Ovary (tissue), 7 donors: ENCODE measurements at regions not wholly inside any gene's neighbourhood (a gene's known extent, or its start where the extent isn't known, plus 50 kb on each side); places are given as distances from the start of the nearest gene placed in this dataset.

Experiments used
- DNase-seq, 5 donors: peaks; one replicate each; pipeline ENCODE4 v3.0.0-alpha.2; 2019 to 2020
- H3K27ac ChIP-seq, 2 donors: fragments of 200-600 bp; one replicate each; pipeline versions ENCODE4 v1.5.1 to v1.8.0; 2019 to 2022
- H3K27me3 ChIP-seq: fragments of 200-600 bp; one replicate; pipeline ENCODE4 v1.8.0; 2022
- H3K36me3 ChIP-seq: fragments of 200-600 bp; sonication (generic); one replicate; pipeline ENCODE4 v1.5.1; 2019
- H3K4me1 ChIP-seq: one replicate; pipeline ENCODE4 v1.8.1; 2013; ENCODE audit warnings: mild to moderate bottlenecking, moderate library complexity; ENCODE audit not compliant: insufficient read depth
- H3K4me3 ChIP-seq: fragments of 200-600 bp; sonication (generic); one replicate; pipeline ENCODE4 v1.5.1; 2017
- H3K9me3 ChIP-seq, 2 donors: fragments of 200-600 bp in 1 of 2; sonication (generic) in 1 of 2; one replicate each; pipeline versions ENCODE4 v1.5.1 to v1.8.1; 2013 to 2019; ENCODE audit warnings: mild to moderate bottlenecking in 1 of 2, moderate library complexity in 1 of 2
- CTCF ChIP-seq, 3 donors: fragments of 450-650 bp in 2 of 3; fragments of 200-600 bp in 1 of 3; IDR thresholded peaks; one replicate each; pipeline versions ENCODE4 v1.5.1 to v1.8.0; 2016 to 2022; ENCODE audit warnings: antibody characterized with exemption in 3 of 3, mild to moderate bottlenecking in 1 of 3
- EP300 ChIP-seq: sonication (generic); formaldehyde crosslinking; IDR thresholded peaks from one replicate; pipeline ENCODE4 v1.6.1; 2017; ENCODE audit warnings: antibody characterized with exemption
- POLR2A ChIP-seq: fragments of 450-650 bp; IDR thresholded peaks from one replicate; pipeline ENCODE4 v1.6.1; 2017; ENCODE audit warnings: antibody characterized with exemption, mild to moderate bottlenecking, moderate library complexity
- WGBS, 3 donors: extraction: QIAGEN DNeasy Blood & Tissue Kit in 1 of 3; methylation state at CpG; one replicate each; pipeline versions ENCODE4 v1.1.5 to v1.1.7; 2013 to 2017; 5-methylcytosine and 5-hydroxymethylcytosine counted together
- intact Hi-C, 4 donors: fragments of 100-400 bp; cut with DNase I; formaldehyde crosslinking; loops; one replicate each; pipeline versions ENCODE4 v1.11.0 to v1.15.1; 2022 to 2023
- donor health status: DM: no; HTN: no; CAD: no; lungs with moderate emphysema.
- donor health status: DM: no; HTN: no; CAD: no.
- donor health status: Bipolar disorder and iron deficiency.
- donor health status: DM: no; HTN: no; CAD: no.
- donor health status: DM: yes; HTN: yes; CAD: no.

GRCh38 chr2:133837441-133838094 lies 269.3 kb upstream of the NCKAP5 start:
- intact Hi-C loops, result no loop called here
- DNase-seq, result no peak
- WGBS, 3 donors, result 61 to 71% (median 62%) methylated on average over 5 to 6 of the region's 6 CpGs

GRCh38 chr2:133838642-133839365 lies 270.5 kb upstream of the NCKAP5 start:
- Histone ChIP-seq H3K27ac (no peak overlapping the region), H3K4me1 (no peaks in the 10 kb centered on the region), H3K9me3 (no peaks in the 10 kb centered on the region), H3K27me3 (no peaks in the 10 kb centered on the region), H3K4me3 (no peak overlapping the region), H3K36me3 (no peaks in the 10 kb centered on the region)
- no peak for TF ChIP-seq CTCF (IDR thresholded peaks at IDR 0.05)
- TF ChIP-seq POLR2A, result no peak
- no peak for TF ChIP-seq EP300
- 71 to 74% (median 72%) methylated on average over 7 of the region's 7 CpGs for WGBS, 3 donors
- DNase-seq, result no peak
- intact Hi-C loops, result no loop called here

More at GRCh38 chr2:133837441-133838094, 269.3 kb upstream of the NCKAP5 start:
- H3K36me3 ChIP-seq, result no peaks in the 10 kb centered on the region
- no peak for TF ChIP-seq CTCF (IDR thresholded peaks at IDR 0.05)
- no peak for TF ChIP-seq EP300
- TF ChIP-seq POLR2A, result no peak
- H3K9me3 ChIP-seq, result no peaks in the 10 kb centered on the region
- no peaks in the 10 kb centered on the region for H3K27me3 ChIP-seq
- no peaks in the 10 kb centered on the region for H3K4me1 ChIP-seq
- no peak overlapping the region for H3K27ac ChIP-seq
- no peak overlapping the region for H3K4me3 ChIP-seq

- Histone ChIP-seq H3K9me3 (no peaks in the 10 kb centered on the region), H3K36me3 (no peaks in the 10 kb centered on the region), H3K27me3 (no peaks in the 10 kb centered on the region), H3K27ac (no peak overlapping the region), H3K4me1 (no peaks in the 10 kb centered on the region), H3K4me3 (no peak overlapping the region)
- TF ChIP-seq POLR2A, result no peak
- TF ChIP-seq CTCF (IDR thresholded peaks at IDR 0.05), result no peak
- TF ChIP-seq EP300, result no peak
- WGBS, 3 donors, result 82 to 92% (median 83%) methylated on average over 6 of the region's 6 CpGs
- DNase-seq, result no peak
- intact Hi-C loops, result loop anchor here in 1 of 4 donors (10.0 kb wide), 1 partner anchor 1295 kb away; no protein-coding TSS in a partner anchor
Measured at GRCh38 chr2:133839677-133840076, 271.4 kb upstream of the NCKAP5 start.

GRCh38 chr2:133840761-133841160 lies 272.5 kb upstream of the NCKAP5 start:
- intact Hi-C loops, result loop anchor here in 1 of 4 donors (10.0 kb wide), 1 partner anchor 1296 kb away; no protein-coding TSS in a partner anchor
- no peaks in the 10 kb centered on the region for H3K9me3 ChIP-seq
- no peak overlapping the region for H3K27ac ChIP-seq
- 80 to 94% (median 93%) methylated on average over 7 of the region's 7 CpGs for WGBS, 3 donors
- H3K36me3 ChIP-seq, result no peaks in the 10 kb centered on the region
- H3K4me1 ChIP-seq, result no peaks in the 10 kb centered on the region
- no peaks in the 10 kb centered on the region for H3K27me3 ChIP-seq
- TF ChIP-seq POLR2A (no peak), CTCF (IDR thresholded peaks at IDR 0.05) (no peak), EP300 (no peak)
- H3K4me3 ChIP-seq, result no peak overlapping the region
- no peak for DNase-seq
